HepG2 (cell line): ENCODE measurements at regions not wholly inside any gene's neighbourhood (a gene's known extent, or its start where the extent isn't known, plus 50 kb on each side); places are given as distances from the start of the nearest gene placed in this dataset.

ENCODE experiments used
- KLF11 ChIP-seq: IDR thresholded peaks from 2 replicates; pipeline ENCODE4 v1.6.1; 2016; ENCODE audit warnings: missing compliant biosample characterization
- PHF21A ChIP-seq: sonication (generic); formaldehyde crosslinking; IDR thresholded peaks from 2 replicates; pipeline ENCODE4 v1.5.0; 2020; ENCODE audit warnings: mild to moderate bottlenecking, missing genetic modification reagents
- TF ChIP-seq, protein P1 (sequence below): sonication (generic); formaldehyde crosslinking; IDR thresholded peaks from 2 replicates; pipeline ENCODE4 v1.5.0; 2020; ENCODE audit warnings: mild to moderate bottlenecking, missing genetic modification reagents, borderline replicate concordance
- TF ChIP-seq, protein P2 (sequence below): sonication (generic); formaldehyde crosslinking; IDR thresholded peaks from 2 replicates; pipeline ENCODE4 v1.5.0; 2020; ENCODE audit warnings: missing genetic modification reagents, mild to moderate bottlenecking, borderline replicate concordance
- TF ChIP-seq, protein P3 (sequence below): IDR thresholded peaks from 2 replicates; pipeline ENCODE4 v1.6.1; 2016; ENCODE audit warnings: low read depth
- TF ChIP-seq, protein P4 (sequence below): sonication (generic); formaldehyde crosslinking; IDR thresholded peaks from 2 replicates; pipeline ENCODE4 v1.9.0; 2021; ENCODE audit warnings: mild to moderate bottlenecking, missing genetic modification reagents
- TF ChIP-seq, protein P5 (sequence below): sonication (generic); formaldehyde crosslinking; IDR thresholded peaks from 2 replicates; pipeline ENCODE4 v1.4.0; 2020; ENCODE audit warnings: missing genetic modification reagents

DNA sequence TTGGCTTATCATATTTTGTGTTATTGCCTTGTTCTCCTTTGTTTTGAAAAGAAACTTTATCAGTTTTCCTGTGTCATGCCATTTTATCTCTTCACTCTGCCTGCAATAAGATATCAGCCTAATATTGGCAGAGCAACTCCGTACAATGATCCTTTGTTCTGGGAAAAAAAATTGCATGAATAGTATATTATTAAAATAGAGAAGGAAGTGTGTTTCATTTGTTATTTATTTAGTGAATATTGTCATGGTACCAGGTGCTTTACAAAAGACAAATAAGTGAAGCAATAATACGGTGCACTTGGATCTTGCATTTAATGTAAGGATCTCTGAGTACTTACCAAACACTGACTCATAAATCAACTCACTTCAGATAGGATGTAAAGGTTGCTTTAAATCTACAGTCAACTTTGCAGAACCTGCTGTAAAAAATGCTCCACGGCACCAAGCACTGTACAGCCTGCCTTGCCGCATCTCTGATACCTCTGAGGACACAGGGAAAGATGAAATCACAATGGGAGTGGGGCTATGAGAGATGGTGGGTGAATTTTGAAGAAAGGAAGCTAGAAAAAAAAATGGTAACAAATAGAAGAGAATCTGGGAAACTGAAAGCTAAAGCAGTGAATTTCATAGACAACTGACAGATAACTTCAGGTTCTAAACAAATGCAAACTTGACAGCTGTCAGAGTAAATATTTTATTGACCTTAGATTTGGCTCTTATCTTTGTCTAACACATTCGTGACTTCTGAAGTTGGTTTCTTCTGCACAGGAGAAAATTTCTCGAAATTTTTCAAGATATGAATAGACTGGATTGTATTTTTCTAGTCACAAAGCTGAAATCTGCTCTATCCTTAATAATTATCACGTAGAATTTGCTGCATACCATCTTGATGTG is 232.1 kb downstream of the ENC1 start (continued):
- TF ChIP-seq, protein P1, sequence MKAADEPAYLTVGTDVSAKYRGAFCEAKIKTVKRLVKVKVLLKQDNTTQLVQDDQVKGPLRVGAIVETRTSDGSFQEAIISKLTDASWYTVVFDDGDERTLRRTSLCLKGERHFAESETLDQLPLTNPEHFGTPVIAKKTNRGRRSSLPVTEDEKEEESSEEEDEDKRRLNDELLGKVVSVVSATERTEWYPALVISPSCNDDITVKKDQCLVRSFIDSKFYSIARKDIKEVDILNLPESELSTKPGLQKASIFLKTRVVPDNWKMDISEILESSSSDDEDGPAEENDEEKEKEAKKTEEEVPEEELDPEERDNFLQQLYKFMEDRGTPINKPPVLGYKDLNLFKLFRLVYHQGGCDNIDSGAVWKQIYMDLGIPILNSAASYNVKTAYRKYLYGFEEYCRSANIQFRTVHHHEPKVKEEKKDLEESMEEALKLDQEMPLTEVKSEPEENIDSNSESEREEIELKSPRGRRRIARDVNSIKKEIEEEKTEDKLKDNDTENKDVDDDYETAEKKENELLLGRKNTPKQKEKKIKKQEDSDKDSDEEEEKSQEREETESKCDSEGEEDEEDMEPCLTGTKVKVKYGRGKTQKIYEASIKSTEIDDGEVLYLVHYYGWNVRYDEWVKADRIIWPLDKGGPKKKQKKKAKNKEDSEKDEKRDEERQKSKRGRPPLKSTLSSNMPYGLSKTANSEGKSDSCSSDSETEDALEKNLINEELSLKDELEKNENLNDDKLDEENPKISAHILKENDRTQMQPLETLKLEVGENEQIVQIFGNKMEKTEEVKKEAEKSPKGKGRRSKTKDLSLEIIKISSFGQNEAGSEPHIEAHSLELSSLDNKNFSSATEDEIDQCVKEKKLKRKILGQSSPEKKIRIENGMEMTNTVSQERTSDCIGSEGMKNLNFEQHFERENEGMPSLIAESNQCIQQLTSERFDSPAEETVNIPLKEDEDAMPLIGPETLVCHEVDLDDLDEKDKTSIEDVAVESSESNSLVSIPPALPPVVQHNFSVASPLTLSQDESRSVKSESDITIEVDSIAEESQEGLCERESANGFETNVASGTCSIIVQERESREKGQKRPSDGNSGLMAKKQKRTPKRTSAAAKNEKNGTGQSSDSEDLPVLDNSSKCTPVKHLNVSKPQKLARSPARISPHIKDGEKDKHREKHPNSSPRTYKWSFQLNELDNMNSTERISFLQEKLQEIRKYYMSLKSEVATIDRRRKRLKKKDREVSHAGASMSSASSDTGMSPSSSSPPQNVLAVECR (CRISPR knock-in tag), result no peak
- TF ChIP-seq PHF21A (CRISPR knock-in tag), result peak; percentile 24; the same call in 1 of the 2 replicates
- TF ChIP-seq KLF11 (CRISPR knock-in tag), result no peak
- TF ChIP-seq, protein P2, sequence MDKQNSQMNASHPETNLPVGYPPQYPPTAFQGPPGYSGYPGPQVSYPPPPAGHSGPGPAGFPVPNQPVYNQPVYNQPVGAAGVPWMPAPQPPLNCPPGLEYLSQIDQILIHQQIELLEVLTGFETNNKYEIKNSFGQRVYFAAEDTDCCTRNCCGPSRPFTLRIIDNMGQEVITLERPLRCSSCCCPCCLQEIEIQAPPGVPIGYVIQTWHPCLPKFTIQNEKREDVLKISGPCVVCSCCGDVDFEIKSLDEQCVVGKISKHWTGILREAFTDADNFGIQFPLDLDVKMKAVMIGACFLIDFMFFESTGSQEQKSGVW, result no peak
- TF ChIP-seq, protein P3, sequence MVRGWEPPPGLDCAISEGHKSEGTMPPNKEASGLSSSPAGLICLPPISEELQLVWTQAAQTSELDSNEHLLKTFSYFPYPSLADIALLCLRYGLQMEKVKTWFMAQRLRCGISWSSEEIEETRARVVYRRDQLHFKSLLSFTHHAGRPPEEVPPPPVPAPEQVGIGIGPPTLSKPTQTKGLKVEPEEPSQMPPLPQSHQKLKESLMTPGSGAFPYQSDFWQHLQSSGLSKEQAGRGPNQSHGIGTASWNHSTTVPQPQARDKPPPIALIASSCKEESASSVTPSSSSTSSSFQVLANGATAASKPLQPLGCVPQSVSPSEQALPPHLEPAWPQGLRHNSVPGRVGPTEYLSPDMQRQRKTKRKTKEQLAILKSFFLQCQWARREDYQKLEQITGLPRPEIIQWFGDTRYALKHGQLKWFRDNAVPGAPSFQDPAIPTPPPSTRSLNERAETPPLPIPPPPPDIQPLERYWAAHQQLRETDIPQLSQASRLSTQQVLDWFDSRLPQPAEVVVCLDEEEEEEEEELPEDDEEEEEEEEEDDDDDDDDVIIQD (CRISPR knock-in tag), result peak; percentile 51; the same call in 1 of the 2 replicates
- TF ChIP-seq, protein P4, sequence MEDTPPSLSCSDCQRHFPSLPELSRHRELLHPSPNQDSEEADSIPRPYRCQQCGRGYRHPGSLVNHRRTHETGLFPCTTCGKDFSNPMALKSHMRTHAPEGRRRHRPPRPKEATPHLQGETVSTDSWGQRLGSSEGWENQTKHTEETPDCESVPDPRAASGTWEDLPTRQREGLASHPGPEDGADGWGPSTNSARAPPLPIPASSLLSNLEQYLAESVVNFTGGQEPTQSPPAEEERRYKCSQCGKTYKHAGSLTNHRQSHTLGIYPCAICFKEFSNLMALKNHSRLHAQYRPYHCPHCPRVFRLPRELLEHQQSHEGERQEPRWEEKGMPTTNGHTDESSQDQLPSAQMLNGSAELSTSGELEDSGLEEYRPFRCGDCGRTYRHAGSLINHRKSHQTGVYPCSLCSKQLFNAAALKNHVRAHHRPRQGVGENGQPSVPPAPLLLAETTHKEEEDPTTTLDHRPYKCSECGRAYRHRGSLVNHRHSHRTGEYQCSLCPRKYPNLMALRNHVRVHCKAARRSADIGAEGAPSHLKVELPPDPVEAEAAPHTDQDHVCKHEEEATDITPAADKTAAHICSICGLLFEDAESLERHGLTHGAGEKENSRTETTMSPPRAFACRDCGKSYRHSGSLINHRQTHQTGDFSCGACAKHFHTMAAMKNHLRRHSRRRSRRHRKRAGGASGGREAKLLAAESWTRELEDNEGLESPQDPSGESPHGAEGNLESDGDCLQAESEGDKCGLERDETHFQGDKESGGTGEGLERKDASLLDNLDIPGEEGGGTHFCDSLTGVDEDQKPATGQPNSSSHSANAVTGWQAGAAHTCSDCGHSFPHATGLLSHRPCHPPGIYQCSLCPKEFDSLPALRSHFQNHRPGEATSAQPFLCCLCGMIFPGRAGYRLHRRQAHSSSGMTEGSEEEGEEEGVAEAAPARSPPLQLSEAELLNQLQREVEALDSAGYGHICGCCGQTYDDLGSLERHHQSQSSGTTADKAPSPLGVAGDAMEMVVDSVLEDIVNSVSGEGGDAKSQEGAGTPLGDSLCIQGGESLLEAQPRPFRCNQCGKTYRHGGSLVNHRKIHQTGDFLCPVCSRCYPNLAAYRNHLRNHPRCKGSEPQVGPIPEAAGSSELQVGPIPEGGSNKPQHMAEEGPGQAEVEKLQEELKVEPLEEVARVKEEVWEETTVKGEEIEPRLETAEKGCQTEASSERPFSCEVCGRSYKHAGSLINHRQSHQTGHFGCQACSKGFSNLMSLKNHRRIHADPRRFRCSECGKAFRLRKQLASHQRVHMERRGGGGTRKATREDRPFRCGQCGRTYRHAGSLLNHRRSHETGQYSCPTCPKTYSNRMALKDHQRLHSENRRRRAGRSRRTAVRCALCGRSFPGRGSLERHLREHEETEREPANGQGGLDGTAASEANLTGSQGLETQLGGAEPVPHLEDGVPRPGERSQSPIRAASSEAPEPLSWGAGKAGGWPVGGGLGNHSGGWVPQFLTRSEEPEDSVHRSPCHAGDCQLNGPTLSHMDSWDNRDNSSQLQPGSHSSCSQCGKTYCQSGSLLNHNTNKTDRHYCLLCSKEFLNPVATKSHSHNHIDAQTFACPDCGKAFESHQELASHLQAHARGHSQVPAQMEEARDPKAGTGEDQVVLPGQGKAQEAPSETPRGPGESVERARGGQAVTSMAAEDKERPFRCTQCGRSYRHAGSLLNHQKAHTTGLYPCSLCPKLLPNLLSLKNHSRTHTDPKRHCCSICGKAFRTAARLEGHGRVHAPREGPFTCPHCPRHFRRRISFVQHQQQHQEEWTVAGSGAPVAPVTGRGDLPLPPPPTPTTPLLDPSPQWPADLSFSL (CRISPR knock-in tag), result no peak
- TF ChIP-seq, protein P5, sequence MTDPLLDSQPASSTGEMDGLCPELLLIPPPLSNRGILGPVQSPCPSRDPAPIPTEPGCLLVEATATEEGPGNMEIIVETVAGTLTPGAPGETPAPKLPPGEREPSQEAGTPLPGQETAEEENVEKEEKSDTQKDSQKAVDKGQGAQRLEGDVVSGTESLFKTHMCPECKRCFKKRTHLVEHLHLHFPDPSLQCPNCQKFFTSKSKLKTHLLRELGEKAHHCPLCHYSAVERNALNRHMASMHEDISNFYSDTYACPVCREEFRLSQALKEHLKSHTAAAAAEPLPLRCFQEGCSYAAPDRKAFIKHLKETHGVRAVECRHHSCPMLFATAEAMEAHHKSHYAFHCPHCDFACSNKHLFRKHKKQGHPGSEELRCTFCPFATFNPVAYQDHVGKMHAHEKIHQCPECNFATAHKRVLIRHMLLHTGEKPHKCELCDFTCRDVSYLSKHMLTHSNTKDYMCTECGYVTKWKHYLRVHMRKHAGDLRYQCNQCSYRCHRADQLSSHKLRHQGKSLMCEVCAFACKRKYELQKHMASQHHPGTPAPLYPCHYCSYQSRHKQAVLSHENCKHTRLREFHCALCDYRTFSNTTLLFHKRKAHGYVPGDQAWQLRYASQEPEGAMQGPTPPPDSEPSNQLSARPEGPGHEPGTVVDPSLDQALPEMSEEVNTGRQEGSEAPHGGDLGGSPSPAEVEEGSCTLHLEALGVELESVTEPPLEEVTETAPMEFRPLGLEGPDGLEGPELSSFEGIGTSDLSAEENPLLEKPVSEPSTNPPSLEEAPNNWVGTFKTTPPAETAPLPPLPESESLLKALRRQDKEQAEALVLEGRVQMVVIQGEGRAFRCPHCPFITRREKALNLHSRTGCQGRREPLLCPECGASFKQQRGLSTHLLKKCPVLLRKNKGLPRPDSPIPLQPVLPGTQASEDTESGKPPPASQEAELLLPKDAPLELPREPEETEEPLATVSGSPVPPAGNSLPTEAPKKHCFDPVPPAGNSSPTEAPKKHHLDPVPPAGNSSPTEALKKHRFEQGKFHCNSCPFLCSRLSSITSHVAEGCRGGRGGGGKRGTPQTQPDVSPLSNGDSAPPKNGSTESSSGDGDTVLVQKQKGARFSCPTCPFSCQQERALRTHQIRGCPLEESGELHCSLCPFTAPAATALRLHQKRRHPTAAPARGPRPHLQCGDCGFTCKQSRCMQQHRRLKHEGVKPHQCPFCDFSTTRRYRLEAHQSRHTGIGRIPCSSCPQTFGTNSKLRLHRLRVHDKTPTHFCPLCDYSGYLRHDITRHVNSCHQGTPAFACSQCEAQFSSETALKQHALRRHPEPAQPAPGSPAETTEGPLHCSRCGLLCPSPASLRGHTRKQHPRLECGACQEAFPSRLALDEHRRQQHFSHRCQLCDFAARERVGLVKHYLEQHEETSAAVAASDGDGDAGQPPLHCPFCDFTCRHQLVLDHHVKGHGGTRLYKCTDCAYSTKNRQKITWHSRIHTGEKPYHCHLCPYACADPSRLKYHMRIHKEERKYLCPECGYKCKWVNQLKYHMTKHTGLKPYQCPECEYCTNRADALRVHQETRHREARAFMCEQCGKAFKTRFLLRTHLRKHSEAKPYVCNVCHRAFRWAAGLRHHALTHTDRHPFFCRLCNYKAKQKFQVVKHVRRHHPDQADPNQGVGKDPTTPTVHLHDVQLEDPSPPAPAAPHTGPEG (CRISPR knock-in tag), result no peak
